OCI-M2 (cell line): ENCODE measurements at regions not wholly inside any gene's neighbourhood (a gene's known extent, or its start where the extent isn't known, plus 50 kb on each side); places are given as distances from the start of the nearest gene placed in this dataset.

Experiments
- DNase-seq: peaks from one replicate; lab custom pipeline; 2025; ENCODE audit not compliant: unreplicated experiment; lab: John Stamatoyannopoulos, UW

- no peak for DNase-seq
These were observed 874.2 kb downstream of the TFAP2A start for GRCh38 chr6:9540534-9541126.

- no peak for DNase-seq
These were observed 874.7 kb downstream of the TFAP2A start for GRCh38 chr6:9540126-9540525.

GRCh38 chr6:9539231-9539755 is 875.6 kb downstream of the TFAP2A start:
- no peak for DNase-seq

- no peak for DNase-seq
These were observed 877.5 kb downstream of the TFAP2A start for GRCh38 chr6:9537381-9537780.

GRCh38 chr6:9535106-9535505 is 879.8 kb downstream of the TFAP2A start:
- no peak for DNase-seq

- DNase-seq, result no peak
These were observed 882.0 kb downstream of the TFAP2A start for GRCh38 chr6:9532621-9533557.

GRCh38 chr6:9527679-9528286 is 887.1 kb downstream of the TFAP2A start:
- no peak for DNase-seq

GRCh38 chr6:9523462-9523861 is 891.4 kb downstream of the TFAP2A start:
- no peak for DNase-seq

- DNase-seq, result no peak
These were observed 892.8 kb downstream of the TFAP2A start for GRCh38 chr6:9522101-9522500.

GRCh38 chr6:9521152-9521530 is 893.7 kb downstream of the TFAP2A start:
- no peak for DNase-seq

GRCh38 chr6:9520417-9521151 is 894.3 kb downstream of the TFAP2A start:
- DNase-seq, result no peak

GRCh38 chr6:9518431-9518830 is 896.4 kb downstream of the TFAP2A start:
- no peak for DNase-seq

- no peak for DNase-seq
These were observed 897.1 kb downstream of the TFAP2A start for GRCh38 chr6:9517806-9518205.

GRCh38 chr6:9515633-9516606 is 899.0 kb downstream of the TFAP2A start:
- no peak for DNase-seq

GRCh38 chr6:9514146-9514545 is 900.7 kb downstream of the TFAP2A start:
- DNase-seq, result no peak

- DNase-seq, result no peak
These were observed 903.7 kb downstream of the TFAP2A start for GRCh38 chr6:9511157-9511556.

GRCh38 chr6:9507136-9507895 is 907.6 kb downstream of the TFAP2A start:
- DNase-seq, result no peak

GRCh38 chr6:9504191-9504590 is 910.7 kb downstream of the TFAP2A start:
- DNase-seq, result no peak

GRCh38 chr6:9503111-9503761 is 911.6 kb downstream of the TFAP2A start:
- DNase-seq, result no peak
